HG03521 (cell line): ENCODE measurements at regions not wholly inside any gene's neighbourhood (a gene's known extent, or its start where the extent isn't known, plus 50 kb on each side); places are given as distances from the start of the nearest gene placed in this dataset.

Experiments
- ATAC-seq: cut with Tn5 transposase; IDR thresholded peaks from one replicate; pipeline ENCODE4 v1.9.1; 2021; ENCODE audit warnings: mild to moderate bottlenecking, moderate library complexity; ENCODE audit not compliant: unreplicated experiment

GRCh38 chr5:39586185-39586584 is 161.4 kb upstream of the DAB2 start:
- ATAC-seq = no peak

DNA sequence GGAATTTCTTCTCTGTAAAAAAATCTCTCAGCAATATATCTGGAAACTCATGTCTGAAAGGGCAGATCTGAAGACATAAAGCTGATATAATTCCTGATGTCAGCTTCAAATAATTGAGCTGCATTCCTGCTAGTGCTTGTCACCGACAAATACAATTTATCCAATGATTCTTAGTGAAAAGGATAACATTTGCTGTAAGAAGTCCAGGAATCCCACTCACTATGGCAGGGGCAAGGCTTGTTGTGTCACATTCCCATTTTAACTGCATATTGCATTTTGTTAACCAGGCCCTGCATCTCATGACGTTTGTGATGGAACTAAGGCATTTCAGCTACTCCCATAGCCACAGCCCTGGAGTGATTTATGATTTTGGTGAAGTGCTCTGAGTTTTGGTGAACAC is 160.1 kb upstream of the DAB2 start:
- ATAC-seq = no peak

- no peak for ATAC-seq
Measured at GRCh38 chr5:39580702-39581453, 156.1 kb upstream of the DAB2 start.

DNA sequence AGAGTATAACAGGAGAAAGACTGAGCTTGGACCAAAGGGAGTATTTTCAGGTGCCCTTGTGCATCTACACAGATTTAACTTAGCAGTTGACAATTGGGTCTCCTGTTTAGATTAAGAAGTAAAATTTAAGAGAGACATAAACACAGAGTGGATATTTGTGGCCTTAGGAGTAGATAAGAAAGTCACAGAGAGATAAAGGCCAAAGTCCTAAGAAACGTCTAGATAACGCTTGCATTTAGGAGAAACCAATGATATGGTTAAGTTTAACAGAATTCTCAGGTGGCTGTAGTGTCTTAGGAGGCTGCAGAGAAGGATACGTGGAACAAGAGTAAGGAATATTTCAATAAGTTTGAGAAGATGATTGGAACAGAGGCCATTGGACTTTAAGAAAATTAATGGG is 155.0 kb upstream of the DAB2 start:
- ATAC-seq = no peak

- ATAC-seq = no peak
Measured at GRCh38 chr5:39578887-39579497, 154.2 kb upstream of the DAB2 start.

- ATAC-seq = no peak
Measured at GRCh38 chr5:39577529-39577928, 152.7 kb upstream of the DAB2 start.

- ATAC-seq = no peak
Measured at GRCh38 chr5:39570403-39571027, 145.7 kb upstream of the DAB2 start.

DNA sequence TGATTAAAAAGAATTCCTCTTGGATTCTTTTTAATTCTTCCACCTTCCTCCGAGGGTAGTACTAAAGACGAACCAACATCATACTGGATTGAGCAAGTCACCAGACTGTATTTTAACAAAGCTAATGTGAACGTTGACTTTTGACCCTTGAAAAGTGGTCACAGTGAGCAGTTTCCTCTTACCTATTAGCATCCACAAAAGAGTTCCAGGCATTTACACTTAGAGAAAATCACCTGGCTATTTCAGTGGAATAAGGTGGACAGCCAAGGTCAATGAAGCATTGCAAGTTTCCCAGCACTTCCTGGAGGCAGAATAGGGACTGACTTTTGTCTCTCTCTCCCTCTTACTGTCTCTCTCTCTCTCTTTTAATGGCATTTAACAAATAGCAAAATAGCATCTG is 145.1 kb upstream of the DAB2 start:
- no peak for ATAC-seq

GRCh38 chr5:39566891-39567290 is 142.1 kb upstream of the DAB2 start:
- no peak for ATAC-seq

- no peak for ATAC-seq
Measured at GRCh38 chr5:39566029-39566428, 141.2 kb upstream of the DAB2 start.

- ATAC-seq = no peak
Measured at GRCh38 chr5:39561421-39561820, 136.6 kb upstream of the DAB2 start.

GRCh38 chr5:39560726-39561125 is 135.9 kb upstream of the DAB2 start:
- no peak for ATAC-seq

- no peak for ATAC-seq
Measured at GRCh38 chr5:39559923-39560322, 135.1 kb upstream of the DAB2 start.

DNA sequence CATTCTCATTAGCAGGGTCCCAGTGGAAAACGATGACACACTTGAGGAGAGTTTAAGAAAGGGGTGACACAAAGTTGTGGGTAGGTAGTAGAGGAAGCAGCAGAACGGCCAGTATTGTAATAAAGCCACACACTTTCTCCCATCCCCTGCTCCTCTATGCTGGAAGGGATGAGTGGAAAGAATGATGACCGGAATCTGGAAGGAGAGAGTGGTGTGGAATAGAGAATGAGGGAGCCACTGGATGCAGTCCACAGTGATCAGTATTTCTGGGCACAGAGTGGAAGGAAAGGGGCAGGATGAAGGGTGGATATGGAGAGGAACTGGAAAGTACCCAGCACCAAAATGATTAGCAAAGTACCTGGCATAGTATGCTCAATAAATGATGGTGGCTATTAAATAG is 133.8 kb upstream of the DAB2 start:
- ATAC-seq = no peak

- no peak for ATAC-seq
Measured at GRCh38 chr5:39555788-39556187, 131.0 kb upstream of the DAB2 start.

DNA sequence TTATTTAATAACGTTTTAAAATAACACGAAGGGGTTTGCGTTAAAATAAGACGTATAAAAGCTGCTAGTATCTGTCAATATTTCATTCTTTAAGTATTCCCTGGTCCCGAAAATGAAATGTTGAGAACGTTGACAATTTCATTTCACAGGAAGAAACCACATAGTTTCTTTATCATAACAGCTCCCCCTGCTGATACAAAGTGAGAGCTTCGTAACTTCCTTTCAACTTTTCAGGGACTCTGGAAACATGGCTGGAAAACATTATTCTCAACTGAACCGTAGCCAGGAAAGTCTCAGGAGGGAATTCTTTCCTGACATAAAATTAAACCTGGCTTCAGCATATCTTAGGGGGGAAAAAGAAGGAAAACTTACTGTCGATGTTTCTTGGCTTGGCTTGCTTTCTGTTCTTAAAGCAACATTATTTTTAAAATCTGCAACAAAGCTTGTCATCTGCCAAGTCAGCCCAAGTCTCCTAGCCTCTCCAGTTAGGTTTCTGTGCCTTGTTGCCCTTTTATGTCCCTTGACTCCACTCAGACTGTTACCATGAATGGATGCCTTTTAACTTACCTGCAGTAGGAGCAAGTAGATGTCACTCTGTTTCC is 122.9 kb upstream of the DAB2 start:
- ATAC-seq = no peak

GRCh38 chr5:39544941-39545340 is 120.2 kb upstream of the DAB2 start:
- no peak for ATAC-seq

- ATAC-seq = no peak
Measured at GRCh38 chr5:39543335-39543734, 118.6 kb upstream of the DAB2 start.

GRCh38 chr5:39542511-39543285 is 117.9 kb upstream of the DAB2 start:
- no peak for ATAC-seq

- ATAC-seq = no peak
Measured at GRCh38 chr5:39541920-39542319, 117.1 kb upstream of the DAB2 start.

GRCh38 chr5:39539470-39539869 is 114.7 kb upstream of the DAB2 start:
- ATAC-seq = no peak
